ENCODE measurements at regions not wholly inside any gene's neighbourhood (a gene's known extent, or its start where the extent isn't known, plus 50 kb on each side); places are given as distances from the start of the nearest gene placed in this dataset.

GRCh38 chr10:35910234-35910633, 268.1 kb upstream of the FZD8 start:
- TF ChIP-seq, protein P1, sequence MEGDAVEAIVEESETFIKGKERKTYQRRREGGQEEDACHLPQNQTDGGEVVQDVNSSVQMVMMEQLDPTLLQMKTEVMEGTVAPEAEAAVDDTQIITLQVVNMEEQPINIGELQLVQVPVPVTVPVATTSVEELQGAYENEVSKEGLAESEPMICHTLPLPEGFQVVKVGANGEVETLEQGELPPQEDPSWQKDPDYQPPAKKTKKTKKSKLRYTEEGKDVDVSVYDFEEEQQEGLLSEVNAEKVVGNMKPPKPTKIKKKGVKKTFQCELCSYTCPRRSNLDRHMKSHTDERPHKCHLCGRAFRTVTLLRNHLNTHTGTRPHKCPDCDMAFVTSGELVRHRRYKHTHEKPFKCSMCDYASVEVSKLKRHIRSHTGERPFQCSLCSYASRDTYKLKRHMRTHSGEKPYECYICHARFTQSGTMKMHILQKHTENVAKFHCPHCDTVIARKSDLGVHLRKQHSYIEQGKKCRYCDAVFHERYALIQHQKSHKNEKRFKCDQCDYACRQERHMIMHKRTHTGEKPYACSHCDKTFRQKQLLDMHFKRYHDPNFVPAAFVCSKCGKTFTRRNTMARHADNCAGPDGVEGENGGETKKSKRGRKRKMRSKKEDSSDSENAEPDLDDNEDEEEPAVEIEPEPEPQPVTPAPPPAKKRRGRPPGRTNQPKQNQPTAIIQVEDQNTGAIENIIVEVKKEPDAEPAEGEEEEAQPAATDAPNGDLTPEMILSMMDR (IDR thresholded peaks at IDR 0.05; ENCODE audit: extremely low read depth in 1 of 2, insufficient read depth in 1 of 2, low read depth in 1 of 2, low read length in 2 of 2): no peak
- TF ChIP-seq GATA2 (IDR thresholded peaks at IDR 0.05; ENCODE audit: insufficient read depth, insufficient read length, low read depth, low read length): peak; percentile 99
- TF ChIP-seq POLR2AphosphoS5 (IDR thresholded peaks at IDR 0.05; ENCODE audit: insufficient read depth, low read depth, low read length): peak; percentile 82
- TF ChIP-seq POLR2A (IDR thresholded peaks at IDR 0.05; ENCODE audit: low read depth, low read length): no peak
- no peak for TF ChIP-seq EZH2 (IDR thresholded peaks at IDR 0.05; ENCODE audit: borderline replicate concordance, low read depth, low read length, severe bottlenecking)
- TF ChIP-seq, protein P2, sequence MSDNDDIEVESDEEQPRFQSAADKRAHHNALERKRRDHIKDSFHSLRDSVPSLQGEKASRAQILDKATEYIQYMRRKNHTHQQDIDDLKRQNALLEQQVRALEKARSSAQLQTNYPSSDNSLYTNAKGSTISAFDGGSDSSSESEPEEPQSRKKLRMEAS (IDR thresholded peaks at IDR 0.05; ENCODE audit: insufficient read depth, insufficient read length): no peak
- TF ChIP-seq FOS (IDR thresholded peaks at IDR 0.05; ENCODE audit: borderline replicate concordance, insufficient read depth, low read length): peak; percentile 93
- no peak for TF ChIP-seq MYC (IDR thresholded peaks at IDR 0.05; ENCODE audit: low read depth, low read length)
- peak; percentile 78 for TF ChIP-seq JUN (IDR thresholded peaks at IDR 0.05; ENCODE audit: borderline replicate concordance, insufficient read depth, insufficient read length, low read depth)

All from endothelial cell of umbilical vein (primary cell).